Gastroesophageal sphincter (tissue), 3 donors: ENCODE measurements at regions not wholly inside any gene's neighbourhood (a gene's known extent, or its start where the extent isn't known, plus 50 kb on each side); places are given as distances from the start of the nearest gene placed in this dataset.

Experiments used
- POLR2A ChIP-seq, 2 donors: fragments of 450-650 bp; IDR thresholded peaks; one replicate each; pipeline ENCODE4 v1.6.1; 2017; ENCODE audit warnings: antibody characterized with exemption in 2 of 2, mild to moderate bottlenecking in 2 of 2, moderate library complexity in 1 of 2
- TF ChIP-seq, protein P1 (sequence below), 4 experiments: fragments of 200-600 bp in 2 of 4; fragments of 450-650 bp in 2 of 4; sonication (generic) in 1 of 4; IDR thresholded peaks; one replicate each; pipeline ENCODE4 v1.5.1; 2017 to 2019; ENCODE audit warnings: antibody characterized with exemption in 4 of 4, mild to moderate bottlenecking in 2 of 4, moderate library complexity in 2 of 4

DNA sequence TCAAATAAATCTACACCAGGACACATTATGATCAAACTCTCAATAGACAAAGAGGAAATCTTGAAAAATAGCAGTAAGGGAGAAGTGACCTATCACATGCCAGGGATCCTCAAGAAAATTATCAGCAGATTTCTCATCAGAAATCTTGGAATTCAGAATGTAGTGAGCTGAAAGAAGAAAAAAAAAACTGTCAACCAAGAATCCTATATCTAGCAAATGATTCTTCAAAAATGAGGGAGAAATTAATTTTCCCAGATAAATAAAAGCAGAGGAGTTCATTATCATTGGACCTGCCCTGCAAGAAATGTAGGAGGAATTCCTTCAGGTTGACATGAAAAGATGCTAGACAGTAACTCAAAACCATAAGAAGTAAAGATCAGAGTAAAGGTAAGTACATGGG, 363.6 kb downstream of the TFAP2A start:
- TF ChIP-seq, protein P1, sequence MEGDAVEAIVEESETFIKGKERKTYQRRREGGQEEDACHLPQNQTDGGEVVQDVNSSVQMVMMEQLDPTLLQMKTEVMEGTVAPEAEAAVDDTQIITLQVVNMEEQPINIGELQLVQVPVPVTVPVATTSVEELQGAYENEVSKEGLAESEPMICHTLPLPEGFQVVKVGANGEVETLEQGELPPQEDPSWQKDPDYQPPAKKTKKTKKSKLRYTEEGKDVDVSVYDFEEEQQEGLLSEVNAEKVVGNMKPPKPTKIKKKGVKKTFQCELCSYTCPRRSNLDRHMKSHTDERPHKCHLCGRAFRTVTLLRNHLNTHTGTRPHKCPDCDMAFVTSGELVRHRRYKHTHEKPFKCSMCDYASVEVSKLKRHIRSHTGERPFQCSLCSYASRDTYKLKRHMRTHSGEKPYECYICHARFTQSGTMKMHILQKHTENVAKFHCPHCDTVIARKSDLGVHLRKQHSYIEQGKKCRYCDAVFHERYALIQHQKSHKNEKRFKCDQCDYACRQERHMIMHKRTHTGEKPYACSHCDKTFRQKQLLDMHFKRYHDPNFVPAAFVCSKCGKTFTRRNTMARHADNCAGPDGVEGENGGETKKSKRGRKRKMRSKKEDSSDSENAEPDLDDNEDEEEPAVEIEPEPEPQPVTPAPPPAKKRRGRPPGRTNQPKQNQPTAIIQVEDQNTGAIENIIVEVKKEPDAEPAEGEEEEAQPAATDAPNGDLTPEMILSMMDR (IDR thresholded peaks at IDR 0.05), result no peak
- no peak for TF ChIP-seq POLR2A (IDR thresholded peaks at IDR 0.05)
